ENCODE measurements at regions not wholly inside any gene's neighbourhood (a gene's known extent, or its start where the extent isn't known, plus 50 kb on each side); places are given as distances from the start of the nearest gene placed in this dataset.

DNA sequence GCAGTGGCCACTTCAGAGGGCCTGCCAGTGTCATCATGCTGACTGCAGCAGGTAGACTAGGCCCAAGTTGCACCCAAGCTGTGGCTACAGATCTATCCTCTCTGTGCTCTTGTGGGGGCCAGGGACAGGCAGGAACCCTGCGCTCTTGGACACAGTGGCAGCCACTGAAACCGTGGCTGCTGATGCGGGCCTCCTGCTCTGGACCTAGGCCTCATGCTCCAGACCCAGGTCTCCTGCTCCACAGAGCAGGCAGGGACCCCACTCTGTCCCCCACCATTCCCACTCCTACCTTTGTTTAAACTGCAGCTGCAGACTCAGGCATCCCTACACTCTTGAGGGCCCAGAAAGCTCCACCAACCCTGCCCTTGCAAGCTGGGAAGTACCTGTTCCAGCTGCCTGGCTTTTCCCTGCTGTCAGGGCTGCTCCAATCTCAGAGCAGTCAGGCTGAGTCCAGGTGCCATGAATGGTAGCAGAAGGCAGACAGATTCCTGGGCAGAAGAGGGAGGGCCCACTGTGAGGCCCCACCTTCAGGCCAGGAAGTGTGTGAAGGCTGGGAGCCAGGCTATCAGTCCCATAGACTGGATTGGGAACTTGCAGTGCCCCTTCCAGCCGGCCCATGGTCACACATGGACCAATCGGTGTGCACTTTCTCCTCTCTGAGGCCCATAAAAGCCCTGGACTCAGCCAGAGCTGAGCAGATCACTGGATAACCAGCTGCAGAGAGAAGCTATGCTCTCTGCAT is 634.0 kb upstream of the SEMA3D start:
- TF ChIP-seq RAD21 (IDR thresholded peaks at IDR 0.05; ENCODE audit: low read depth): no peak
- no peak for TF ChIP-seq CEBPB (IDR thresholded peaks at IDR 0.05)
- TF ChIP-seq, protein P1, sequence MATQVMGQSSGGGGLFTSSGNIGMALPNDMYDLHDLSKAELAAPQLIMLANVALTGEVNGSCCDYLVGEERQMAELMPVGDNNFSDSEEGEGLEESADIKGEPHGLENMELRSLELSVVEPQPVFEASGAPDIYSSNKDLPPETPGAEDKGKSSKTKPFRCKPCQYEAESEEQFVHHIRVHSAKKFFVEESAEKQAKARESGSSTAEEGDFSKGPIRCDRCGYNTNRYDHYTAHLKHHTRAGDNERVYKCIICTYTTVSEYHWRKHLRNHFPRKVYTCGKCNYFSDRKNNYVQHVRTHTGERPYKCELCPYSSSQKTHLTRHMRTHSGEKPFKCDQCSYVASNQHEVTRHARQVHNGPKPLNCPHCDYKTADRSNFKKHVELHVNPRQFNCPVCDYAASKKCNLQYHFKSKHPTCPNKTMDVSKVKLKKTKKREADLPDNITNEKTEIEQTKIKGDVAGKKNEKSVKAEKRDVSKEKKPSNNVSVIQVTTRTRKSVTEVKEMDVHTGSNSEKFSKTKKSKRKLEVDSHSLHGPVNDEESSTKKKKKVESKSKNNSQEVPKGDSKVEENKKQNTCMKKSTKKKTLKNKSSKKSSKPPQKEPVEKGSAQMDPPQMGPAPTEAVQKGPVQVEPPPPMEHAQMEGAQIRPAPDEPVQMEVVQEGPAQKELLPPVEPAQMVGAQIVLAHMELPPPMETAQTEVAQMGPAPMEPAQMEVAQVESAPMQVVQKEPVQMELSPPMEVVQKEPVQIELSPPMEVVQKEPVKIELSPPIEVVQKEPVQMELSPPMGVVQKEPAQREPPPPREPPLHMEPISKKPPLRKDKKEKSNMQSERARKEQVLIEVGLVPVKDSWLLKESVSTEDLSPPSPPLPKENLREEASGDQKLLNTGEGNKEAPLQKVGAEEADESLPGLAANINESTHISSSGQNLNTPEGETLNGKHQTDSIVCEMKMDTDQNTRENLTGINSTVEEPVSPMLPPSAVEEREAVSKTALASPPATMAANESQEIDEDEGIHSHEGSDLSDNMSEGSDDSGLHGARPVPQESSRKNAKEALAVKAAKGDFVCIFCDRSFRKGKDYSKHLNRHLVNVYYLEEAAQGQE (IDR thresholded peaks at IDR 0.05; ENCODE audit: low read depth): no peak

Data from Ishikawa (cell line).